GM12872 (cell line): ENCODE measurements at regions not wholly inside any gene's neighbourhood (a gene's known extent, or its start where the extent isn't known, plus 50 kb on each side); places are given as distances from the start of the nearest gene placed in this dataset.

Experiments used
- CTCF ChIP-seq: IDR thresholded peaks from 3 replicates; pipeline ENCODE4 v1.5.1; 2011; ENCODE audit warnings: low read depth, mild to moderate bottlenecking, low read length, moderate library complexity; ENCODE audit not compliant: insufficient read depth

GRCh38 chr5:82749461-82749820 lies 327.8 kb downstream of the TMEM167A start:
- TF ChIP-seq CTCF, result no peak

- no peak for TF ChIP-seq CTCF
These were observed 328.3 kb downstream of the TMEM167A start for GRCh38 chr5:82748688-82749460.

GRCh38 chr5:82747986-82748385 lies 329.2 kb downstream of the TMEM167A start:
- TF ChIP-seq CTCF, result no peak

GRCh38 chr5:82745016-82745415 lies 332.2 kb downstream of the TMEM167A start:
- no peak for TF ChIP-seq CTCF

GRCh38 chr5:82738681-82739269 lies 338.4 kb downstream of the TMEM167A start:
- TF ChIP-seq CTCF, result no peak

- TF ChIP-seq CTCF, result no peak
These were observed 341.9 kb downstream of the TMEM167A start for GRCh38 chr5:82735160-82735789.

- TF ChIP-seq CTCF, result no peak
These were observed 342.8 kb downstream of the TMEM167A start for GRCh38 chr5:82734347-82734746.
